ENCODE measurements at regions not wholly inside any gene's neighbourhood (a gene's known extent, or its start where the extent isn't known, plus 50 kb on each side); places are given as distances from the start of the nearest gene placed in this dataset.

GRCh38 chr9:16258191-16258590 is 612.3 kb downstream of the BNC2 start:
- H3K36me3 Mint-ChIP-seq (ENCODE audit: low read depth) = no peaks in the 10 kb centered on the region
- H3K9me3 Mint-ChIP-seq = no peaks in the 10 kb centered on the region
- peak overlapping the region; percentile 26 for H3K27ac Mint-ChIP-seq
- H3K27me3 Mint-ChIP-seq (ENCODE audit: low read depth, poor library complexity) = peaks cover 6% of the 10 kb centered on the region
- TF ChIP-seq, protein P1, sequence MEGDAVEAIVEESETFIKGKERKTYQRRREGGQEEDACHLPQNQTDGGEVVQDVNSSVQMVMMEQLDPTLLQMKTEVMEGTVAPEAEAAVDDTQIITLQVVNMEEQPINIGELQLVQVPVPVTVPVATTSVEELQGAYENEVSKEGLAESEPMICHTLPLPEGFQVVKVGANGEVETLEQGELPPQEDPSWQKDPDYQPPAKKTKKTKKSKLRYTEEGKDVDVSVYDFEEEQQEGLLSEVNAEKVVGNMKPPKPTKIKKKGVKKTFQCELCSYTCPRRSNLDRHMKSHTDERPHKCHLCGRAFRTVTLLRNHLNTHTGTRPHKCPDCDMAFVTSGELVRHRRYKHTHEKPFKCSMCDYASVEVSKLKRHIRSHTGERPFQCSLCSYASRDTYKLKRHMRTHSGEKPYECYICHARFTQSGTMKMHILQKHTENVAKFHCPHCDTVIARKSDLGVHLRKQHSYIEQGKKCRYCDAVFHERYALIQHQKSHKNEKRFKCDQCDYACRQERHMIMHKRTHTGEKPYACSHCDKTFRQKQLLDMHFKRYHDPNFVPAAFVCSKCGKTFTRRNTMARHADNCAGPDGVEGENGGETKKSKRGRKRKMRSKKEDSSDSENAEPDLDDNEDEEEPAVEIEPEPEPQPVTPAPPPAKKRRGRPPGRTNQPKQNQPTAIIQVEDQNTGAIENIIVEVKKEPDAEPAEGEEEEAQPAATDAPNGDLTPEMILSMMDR (IDR thresholded peaks at IDR 0.05) = no peak
- no peak overlapping the region for H3K4me3 Mint-ChIP-seq
- no peak for DNase-seq
- H3K4me1 Mint-ChIP-seq = peaks cover 46% of the 10 kb centered on the region

- Mint-ChIP-seq H3K36me3 (ENCODE audit: low read depth) (no peaks in the 10 kb centered on the region), H3K27me3 (ENCODE audit: low read depth, poor library complexity) (peaks cover 9% of the 10 kb centered on the region), H3K4me3 (no peak overlapping the region)
These were observed 611.8 kb downstream of the BNC2 start for GRCh38 chr9:16258708-16259107.

DNA sequence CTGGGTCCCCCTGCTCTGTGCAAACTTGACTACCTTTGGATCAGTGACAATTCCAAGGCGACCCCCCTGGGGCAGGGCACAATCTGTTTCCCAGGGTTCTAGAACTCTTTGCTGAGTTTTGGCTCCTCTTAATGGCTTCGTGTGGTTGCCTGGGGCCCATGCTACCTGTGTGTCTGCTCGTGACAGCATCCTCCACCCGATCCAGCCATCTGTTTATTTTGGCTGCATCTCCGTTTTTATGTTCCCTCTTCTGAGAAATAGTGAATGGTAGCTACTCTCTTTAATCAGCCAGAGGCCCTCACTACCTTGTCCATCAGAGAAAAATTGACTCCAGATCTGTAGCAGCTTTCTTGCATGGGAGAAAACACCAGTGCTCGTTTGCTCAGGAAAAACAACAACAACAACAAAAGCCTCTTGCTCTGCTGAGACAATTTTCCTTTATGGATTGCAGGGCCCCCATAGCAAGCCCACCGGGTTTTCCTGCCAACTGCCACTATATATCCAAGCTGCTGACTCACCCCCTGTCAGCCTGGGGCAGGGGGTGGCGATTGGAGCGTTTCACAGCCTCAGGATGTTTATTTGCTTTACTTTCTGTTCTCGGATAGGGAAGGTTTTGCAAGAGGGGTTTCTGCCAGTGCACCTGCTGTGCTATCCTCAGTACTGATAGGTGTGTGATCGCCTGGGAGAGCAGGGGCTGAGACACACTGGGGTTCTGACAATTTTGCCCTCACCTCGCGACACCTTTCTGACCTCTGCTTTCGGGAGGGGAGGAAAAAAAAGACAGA is 607.8 kb downstream of the BNC2 start:
- no peak for DNase-seq
- no peak overlapping the region for H3K4me3 Mint-ChIP-seq
- H3K4me1 Mint-ChIP-seq = peaks cover 39% of the 10 kb centered on the region

More at GRCh38 chr9:16258708-16259107, 611.8 kb downstream of the BNC2 start:
- Mint-ChIP-seq H3K9me3 (no peaks in the 10 kb centered on the region), H3K4me1 (peaks cover 46% of the 10 kb centered on the region), H3K27ac (peak overlapping the region; percentile 4)
- TF ChIP-seq, protein P1 (IDR thresholded peaks at IDR 0.05) = no peak
- DNase-seq = no peak

DNA sequence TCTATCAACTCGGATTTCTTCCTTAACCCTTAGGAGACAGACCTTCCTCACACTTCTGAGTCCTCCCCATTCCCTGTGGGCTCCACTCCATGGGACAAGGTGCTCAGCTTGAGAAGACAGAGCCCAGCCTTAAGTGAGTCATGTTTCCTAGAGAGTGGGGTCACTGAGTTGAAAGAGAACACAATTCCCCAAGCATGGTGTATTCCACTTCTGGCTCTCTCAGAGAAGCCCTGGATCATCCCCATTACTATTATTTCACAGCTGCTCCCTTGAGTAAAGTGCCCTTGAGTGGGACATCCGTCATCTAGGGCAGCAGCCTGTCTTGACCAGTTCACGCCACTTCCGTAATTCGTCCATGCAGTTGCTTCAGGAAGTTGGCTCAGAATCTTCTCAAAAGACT is 604.8 kb downstream of the BNC2 start:
- no peak for DNase-seq
- TF ChIP-seq, protein P1 (IDR thresholded peaks at IDR 0.05) = no peak
- peaks cover 6% of the 10 kb centered on the region for H3K9me3 Mint-ChIP-seq
- no peak overlapping the region for H3K27ac Mint-ChIP-seq
- H3K27me3 Mint-ChIP-seq (ENCODE audit: low read depth, poor library complexity) = peaks cover 5% of the 10 kb centered on the region
- no peaks in the 10 kb centered on the region for H3K36me3 Mint-ChIP-seq (ENCODE audit: low read depth)
- H3K4me1 Mint-ChIP-seq = peaks cover 62% of the 10 kb centered on the region
- H3K4me3 Mint-ChIP-seq = no peak overlapping the region

More for the DNA sequence above, 607.8 kb downstream of the BNC2 start:
- TF ChIP-seq, protein P1 (IDR thresholded peaks at IDR 0.05) = no peak
- H3K27me3 Mint-ChIP-seq (ENCODE audit: low read depth, poor library complexity) = peaks cover 5% of the 10 kb centered on the region
- peak overlapping the region; percentile 20 for H3K27ac Mint-ChIP-seq
- no peaks in the 10 kb centered on the region for H3K36me3 Mint-ChIP-seq (ENCODE audit: low read depth)
- peaks cover 6% of the 10 kb centered on the region for H3K9me3 Mint-ChIP-seq

DNA sequence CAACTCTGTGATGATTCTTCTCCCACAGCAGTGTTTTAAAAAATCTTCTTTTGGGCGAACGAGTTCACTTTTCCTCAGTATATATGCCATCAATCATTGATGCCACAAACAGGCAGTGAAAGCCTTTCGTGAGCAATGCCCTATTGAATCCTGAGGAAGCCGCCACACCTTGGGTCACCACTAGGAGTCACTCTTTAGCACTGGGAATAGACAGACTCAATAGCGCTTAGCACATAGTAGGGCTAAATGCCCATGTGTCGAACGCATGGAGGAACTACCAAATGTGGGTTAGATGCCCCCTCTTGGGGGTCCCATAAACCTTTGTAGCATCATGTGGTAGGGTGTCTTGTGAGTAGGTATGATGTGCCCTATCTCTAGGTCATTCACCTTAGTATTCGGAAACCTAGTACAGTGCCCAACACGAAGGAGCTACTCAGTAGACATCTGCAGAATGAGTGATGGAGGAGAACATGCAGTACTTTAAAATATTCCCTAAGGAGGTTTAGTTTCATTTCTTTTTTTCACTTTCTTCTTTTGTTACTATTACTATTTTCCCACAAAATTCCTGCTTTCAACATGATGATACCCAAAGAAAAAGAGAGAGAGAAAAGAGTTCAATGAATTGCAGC is 603.7 kb downstream of the BNC2 start:
- TF ChIP-seq, protein P1 (IDR thresholded peaks at IDR 0.05) = peak; percentile 37
- Mint-ChIP-seq H3K27ac (no peak overlapping the region), H3K4me1 (peaks cover 58% of the 10 kb centered on the region), H3K4me3 (no peak overlapping the region), H3K9me3 (peaks cover 6% of the 10 kb centered on the region), H3K36me3 (ENCODE audit: low read depth) (no peaks in the 10 kb centered on the region), H3K27me3 (ENCODE audit: low read depth, poor library complexity) (peaks cover 5% of the 10 kb centered on the region)
- DNase-seq = no peak

Data from nephron progenitor cell (in vitro differentiated cells).